ENCODE measurements at regions not wholly inside any gene's neighbourhood (a gene's known extent, or its start where the extent isn't known, plus 50 kb on each side); places are given as distances from the start of the nearest gene placed in this dataset.
A peak's percentile ranks its signal among the peaks of the same experiment; 100 is the strongest.
"Not testable (repeated sequence)": the region's sequence is repeated elsewhere in the genome, so short reads cannot be mapped to it uniquely, and the experiment has no call there.

- H3K27me3 ChIP-seq (ENCODE audit: insufficient read depth, low read length); DNase-seq (ENCODE audit: low read depth, low spot score); H3K4me1 ChIP-seq (ENCODE audit: control insufficient read depth in 1 of 2, insufficient read depth in 2 of 2, low read length in 2 of 2); H4K20me1 ChIP-seq (ENCODE audit: insufficient read depth); H3K9ac ChIP-seq (ENCODE audit: low read length); H3K4me3 ChIP-seq (replicated peaks in 1 of 2; ENCODE audit: low read depth in 1 of 2, low read length in 2 of 2); RAD21 ChIA-PET (ENCODE audit: low non-redundant PET in 1 of 2, low total read pairs in 2 of 2, uncharacterized antibody in 2 of 2, unreplicated experiment in 2 of 2); POLR2A ChIA-PET; ATAC-seq; H2AFZ ChIP-seq (ENCODE audit: low read depth, low read length, poor library complexity, severe bottlenecking); H3K79me2 ChIP-seq (ENCODE audit: insufficient read depth, low read length); H3K9me3 ChIP-seq (ENCODE audit: control insufficient read depth in 1 of 2, insufficient read depth in 1 of 2, low read depth in 1 of 2, low read length in 2 of 2); H3K4me2 ChIP-seq (ENCODE audit: low read length); intact Hi-C loops (cut with micrococcal nuclease); H3K9me2 ChIP-seq (ENCODE audit: insufficient read depth); BruUV-seq (replicated peaks); H3K36me3 ChIP-seq (ENCODE audit: control insufficient read depth in 1 of 2, insufficient read depth in 2 of 2, low read length in 2 of 2); H3K27ac ChIP-seq (ENCODE audit: low read depth, low read length); CTCF ChIA-PET: not testable (repeated sequence)
- 0 out of 2 replicates have a peak, but pooled peaks have one; percentile 43 for TF ChIP-seq CBX3 (IDR thresholded peaks at IDR 0.05; ENCODE audit: low read depth)
Measured at GRCh38 chr16:35614883-35615282, 2155.5 kb downstream of the TP53TG3F start.

GRCh38 chr16:35619176-35619575 lies 2159.8 kb downstream of the TP53TG3F start:
- H3K9me3 ChIP-seq (ENCODE audit: control insufficient read depth in 1 of 2, insufficient read depth in 1 of 2, low read depth in 1 of 2, low read length in 2 of 2); H4K20me1 ChIP-seq (ENCODE audit: insufficient read depth); H3K27me3 ChIP-seq (ENCODE audit: insufficient read depth, low read length); H3K79me2 ChIP-seq (ENCODE audit: insufficient read depth, low read length); H3K4me1 ChIP-seq (ENCODE audit: control insufficient read depth in 1 of 2, insufficient read depth in 2 of 2, low read length in 2 of 2); H3K9ac ChIP-seq (ENCODE audit: low read length); H3K4me3 ChIP-seq (replicated peaks in 1 of 2; ENCODE audit: low read depth in 1 of 2, low read length in 2 of 2); BruUV-seq (replicated peaks); ATAC-seq; DNase-seq (ENCODE audit: low read depth, low spot score); H2AFZ ChIP-seq (ENCODE audit: low read depth, low read length, poor library complexity, severe bottlenecking); H3K4me2 ChIP-seq (ENCODE audit: low read length); H3K27ac ChIP-seq (ENCODE audit: low read depth, low read length); H3K9me2 ChIP-seq (ENCODE audit: insufficient read depth); RAD21 ChIA-PET (ENCODE audit: low non-redundant PET in 1 of 2, low total read pairs in 2 of 2, uncharacterized antibody in 2 of 2, unreplicated experiment in 2 of 2); H3K36me3 ChIP-seq (ENCODE audit: control insufficient read depth in 1 of 2, insufficient read depth in 2 of 2, low read length in 2 of 2); intact Hi-C loops (cut with micrococcal nuclease); CTCF ChIA-PET; POLR2A ChIA-PET: not testable (repeated sequence)

GRCh38 chr16:35626041-35626440 lies 2166.6 kb downstream of the TP53TG3F start:
- H3K9me2 ChIP-seq (ENCODE audit: insufficient read depth), result no peaks in the 10 kb centered on the region
- BruUV-seq (replicated peaks), result no TSS peak
- no peak overlapping the region for H3K4me2 ChIP-seq (ENCODE audit: low read length)
- H3K27me3 ChIP-seq (ENCODE audit: insufficient read depth, low read length), result no peaks in the 10 kb centered on the region
- no peak overlapping the region for H3K27ac ChIP-seq (ENCODE audit: low read depth, low read length)
- no peak for TF ChIP-seq POLR2A (IDR thresholded peaks at IDR 0.05; ENCODE audit: borderline replicate concordance, extremely low read depth, insufficient read depth, insufficient read length)
- TF ChIP-seq RAD21 (IDR thresholded peaks at IDR 0.05; ENCODE audit: low read depth), result no peak
- no peak for TF ChIP-seq ATF3 (IDR thresholded peaks at IDR 0.05)
- no peak for TF ChIP-seq CEBPB (IDR thresholded peaks at IDR 0.05; ENCODE audit: low read depth)
- TF ChIP-seq ZFX (IDR thresholded peaks at IDR 0.05), result no peak
- TF ChIP-seq JUND (IDR thresholded peaks at IDR 0.05), result no peak
- no peak for TF ChIP-seq FOSL1 (IDR thresholded peaks at IDR 0.05; ENCODE audit: low read depth)
- peak in 1 of 3 experiments; percentile 4; a peak in 1 of 6 replicates for TF ChIP-seq CTCF (IDR thresholded peaks at IDR 0.05 in 2 of 3, conservative IDR thresholded peaks at IDR 0.05 in 1 of 3; ENCODE audit: borderline replicate concordance in 1 of 3, insufficient read depth in 1 of 3, low read depth in 2 of 3, low read length in 2 of 3)
- intact Hi-C loops (cut with micrococcal nuclease), result loop anchor here (10.0 kb wide), 1 partner anchor 49 kb away; no protein-coding TSS in a partner anchor
- no peaks in the 10 kb centered on the region for H3K36me3 ChIP-seq (ENCODE audit: control insufficient read depth in 1 of 2, insufficient read depth in 2 of 2, low read length in 2 of 2)
- no peak overlapping the region for H2AFZ ChIP-seq (ENCODE audit: low read depth, low read length, poor library complexity, severe bottlenecking)
- no peak overlapping the region for H3K9ac ChIP-seq (ENCODE audit: low read length)
- POLR2A ChIA-PET, result no interaction called here
- no peaks in the 10 kb centered on the region for H3K9me3 ChIP-seq (ENCODE audit: control insufficient read depth in 1 of 2, insufficient read depth in 1 of 2, low read depth in 1 of 2, low read length in 2 of 2)
- no peaks in the 10 kb centered on the region for H4K20me1 ChIP-seq (ENCODE audit: insufficient read depth)
- H3K4me3 ChIP-seq (replicated peaks in 1 of 2; ENCODE audit: low read depth in 1 of 2, low read length in 2 of 2), result no peak overlapping the region
- H3K79me2 ChIP-seq (ENCODE audit: insufficient read depth, low read length), result no peaks in the 10 kb centered on the region
- CTCF ChIA-PET, result no interaction called here
- no peak for DNase-seq (ENCODE audit: low read depth, low spot score)
- RAD21 ChIA-PET (ENCODE audit: low non-redundant PET in 1 of 2, low total read pairs in 2 of 2, uncharacterized antibody in 2 of 2, unreplicated experiment in 2 of 2), result no interaction called here
- ATAC-seq, result no peak
- no peaks in the 10 kb centered on the region for H3K4me1 ChIP-seq (ENCODE audit: control insufficient read depth in 1 of 2, insufficient read depth in 2 of 2, low read length in 2 of 2)

Measured in HCT116 (cell line).